ENCODE measurements at regions not wholly inside any gene's neighbourhood (a gene's known extent, or its start where the extent isn't known, plus 50 kb on each side); places are given as distances from the start of the nearest gene placed in this dataset.

GRCh38 chr12:30378307-30378706 is 317.4 kb downstream of the IPO8 start:
- FAIRE-seq (no peak), DNase-seq (ENCODE audit: insufficient read length, low spot score) (no peak)
- no peak for TF ChIP-seq CTCF (IDR thresholded peaks at IDR 0.05; ENCODE audit: insufficient read depth, missing control alignments)

- no peak for FAIRE-seq
- no peak for DNase-seq (ENCODE audit: insufficient read length, low spot score)
- TF ChIP-seq CTCF (IDR thresholded peaks at IDR 0.05; ENCODE audit: insufficient read depth, missing control alignments) = no peak
Measured at GRCh38 chr12:30364822-30365221, 330.8 kb downstream of the IPO8 start.

GRCh38 chr12:30361145-30361544 is 334.5 kb downstream of the IPO8 start:
- DNase-seq (ENCODE audit: insufficient read length, low spot score) = no peak
- no peak for FAIRE-seq
- TF ChIP-seq CTCF (IDR thresholded peaks at IDR 0.05; ENCODE audit: insufficient read depth, missing control alignments) = no peak

- no peak for DNase-seq (ENCODE audit: insufficient read length, low spot score)
- no peak for TF ChIP-seq CTCF (IDR thresholded peaks at IDR 0.05; ENCODE audit: insufficient read depth, missing control alignments)
- FAIRE-seq = no peak
Measured at GRCh38 chr12:30358671-30359070, 337.0 kb downstream of the IPO8 start.

- DNase-seq (ENCODE audit: insufficient read length, low spot score) = no peak
- TF ChIP-seq CTCF (IDR thresholded peaks at IDR 0.05; ENCODE audit: insufficient read depth, missing control alignments) = no peak
- no peak for FAIRE-seq
Measured at GRCh38 chr12:30357766-30358490, 337.7 kb downstream of the IPO8 start.

GRCh38 chr12:30345744-30346471 is 349.8 kb downstream of the IPO8 start:
- FAIRE-seq (no peak), DNase-seq (ENCODE audit: insufficient read length, low spot score) (no peak)
- no peak for TF ChIP-seq CTCF (IDR thresholded peaks at IDR 0.05; ENCODE audit: insufficient read depth, missing control alignments)

- FAIRE-seq = no peak
Measured at GRCh38 chr12:30330565-30330964, 365.1 kb downstream of the IPO8 start.

More at GRCh38 chr12:30330565-30330964, 365.1 kb downstream of the IPO8 start:
- TF ChIP-seq CTCF (IDR thresholded peaks at IDR 0.05; ENCODE audit: insufficient read depth, missing control alignments) = no peak
- no peak for DNase-seq (ENCODE audit: insufficient read length, low spot score)
